ENCODE measurements at regions not wholly inside any gene's neighbourhood (a gene's known extent, or its start where the extent isn't known, plus 50 kb on each side); places are given as distances from the start of the nearest gene placed in this dataset.

- Histone ChIP-seq H3K27me3 (replicated peaks) (peaks cover 79% of the 10 kb centered on the region), H3K4me3 (no peak overlapping the region), H3K27ac (no peak overlapping the region), H3K4me1 (replicated peaks) (no peaks in the 10 kb centered on the region), H3K36me3 (no peaks in the 10 kb centered on the region), H3K9me3 (replicated peaks) (no peaks in the 10 kb centered on the region)
- no peak for DNase-seq (ENCODE audit: low read depth in 1 of 2, low spot score in 2 of 2)
Measured at GRCh38 chr10:100687143-100688003, 58.0 kb upstream of the PAX2 start.

- Histone ChIP-seq H3K4me3 (no peak overlapping the region), H3K9me3 (replicated peaks) (no peaks in the 10 kb centered on the region), H3K27ac (no peak overlapping the region), H3K27me3 (replicated peaks) (peaks cover 70% of the 10 kb centered on the region), H3K4me1 (replicated peaks) (no peaks in the 10 kb centered on the region), H3K36me3 (no peaks in the 10 kb centered on the region)
- no peak for DNase-seq (ENCODE audit: low read depth in 1 of 2, low spot score in 2 of 2)
Measured at GRCh38 chr10:100688201-100688600, 57.2 kb upstream of the PAX2 start.

GRCh38 chr10:100693821-100694220, 51.6 kb upstream of the PAX2 start:
- Histone ChIP-seq H3K36me3 (no peaks in the 10 kb centered on the region), H3K4me3 (no peak overlapping the region), H3K27me3 (replicated peaks) (peaks cover 23% of the 10 kb centered on the region), H3K9me3 (replicated peaks) (no peaks in the 10 kb centered on the region), H3K4me1 (replicated peaks) (no peaks in the 10 kb centered on the region), H3K27ac (no peak overlapping the region)
- DNase-seq (ENCODE audit: low read depth in 1 of 2, low spot score in 2 of 2): no peak

All from SJSA1 (cell line).